ENCODE measurements at regions not wholly inside any gene's neighbourhood (a gene's known extent, or its start where the extent isn't known, plus 50 kb on each side); places are given as distances from the start of the nearest gene placed in this dataset.

- no peak for DNase-seq
- Mint-ChIP-seq H3K9me3 (peaks cover 0 to 9% (median 2%) of the 10 kb centered on the region in 7 donors), H3K4me3 (peak overlapping the region in 6 of 8 donors; percentile 42 to 71 (median 57)), H3K4me1 (peaks cover 21 to 32% (median 28%) of the 10 kb centered on the region in 3 donors), H3K27ac (peak overlapping the region in 4 of 6 donors; percentile 73 to 93 (median 81)), H3K27me3 (no peaks in the 10 kb centered on the region), H3K36me3 (peaks cover 0 to 7% of the 10 kb centered on the region in 2 donors)
- no peak for ATAC-seq (ENCODE audit: low read depth in 2 of 2)
Observed at GRCh38 chr6:26202811-26203583, 115.8 kb downstream of the HFE start.

- H3K4me3 Mint-ChIP-seq: no peak overlapping the region
- peaks cover 17 to 31% (median 25%) of the 10 kb centered on the region in 3 donors for H3K4me1 Mint-ChIP-seq
- H3K36me3 Mint-ChIP-seq: no peaks in the 10 kb centered on the region
- no peak overlapping the region for H3K27ac Mint-ChIP-seq
- ATAC-seq (ENCODE audit: low read depth in 2 of 2) (peak; percentile 56 to 61), DNase-seq (peak; percentile 82)
- H3K9me3 Mint-ChIP-seq: peaks cover 0 to 9% (median 2%) of the 10 kb centered on the region in 7 donors
- no peaks in the 10 kb centered on the region for H3K27me3 Mint-ChIP-seq
Observed at GRCh38 chr6:26204332-26205160, 117.3 kb downstream of the HFE start.

GRCh38 chr6:26205161-26205624, 118.0 kb downstream of the HFE start:
- H3K36me3 Mint-ChIP-seq: no peaks in the 10 kb centered on the region
- H3K27ac Mint-ChIP-seq: no peak overlapping the region
- peaks cover 14 to 25% (median 21%) of the 10 kb centered on the region in 3 donors for H3K4me1 Mint-ChIP-seq
- no peak overlapping the region for H3K4me3 Mint-ChIP-seq
- H3K9me3 Mint-ChIP-seq: peaks cover 0 to 9% (median 2%) of the 10 kb centered on the region in 7 donors
- peak; percentile 82 for DNase-seq
- no peaks in the 10 kb centered on the region for H3K27me3 Mint-ChIP-seq
- peak; percentile 62 to 70 for ATAC-seq (ENCODE audit: low read depth in 2 of 2)

- DNase-seq: peak; percentile 72
- Mint-ChIP-seq H3K36me3 (no peaks in the 10 kb centered on the region), H3K4me3 (no peak overlapping the region), H3K9me3 (peaks cover 0 to 9% (median 4%) of the 10 kb centered on the region in 7 donors), H3K27ac (no peak overlapping the region), H3K4me1 (peaks cover 16 to 23% (median 21%) of the 10 kb centered on the region in 3 donors), H3K27me3 (no peaks in the 10 kb centered on the region)
- ATAC-seq (ENCODE audit: low read depth in 2 of 2): peak; percentile 25 to 27
Observed at GRCh38 chr6:26205625-26206574, 118.7 kb downstream of the HFE start.

- H3K9me3 Mint-ChIP-seq: peaks cover 0 to 9% (median 2%) of the 10 kb centered on the region in 7 donors
- no peak for DNase-seq
Observed at GRCh38 chr6:26206868-26207801, 119.9 kb downstream of the HFE start.

GRCh38 chr6:26211963-26212362, 124.7 kb downstream of the HFE start:
- no peaks in the 10 kb centered on the region for H3K27me3 Mint-ChIP-seq
- H3K36me3 Mint-ChIP-seq: no peaks in the 10 kb centered on the region
- DNase-seq (no peak), ATAC-seq (ENCODE audit: low read depth in 2 of 2) (no peak)
- peaks cover 3 to 12% (median 6%) of the 10 kb centered on the region in 7 donors for H3K9me3 Mint-ChIP-seq
- no peak overlapping the region for H3K27ac Mint-ChIP-seq
- H3K4me1 Mint-ChIP-seq: peaks cover 0 to 7% (median 7%) of the 10 kb centered on the region in 3 donors
- H3K4me3 Mint-ChIP-seq: peak overlapping the region in 1 of 8 donors; percentile 66

More at GRCh38 chr6:26206868-26207801, 119.9 kb downstream of the HFE start:
- Mint-ChIP-seq H3K27ac (no peak overlapping the region), H3K4me3 (no peak overlapping the region), H3K27me3 (no peaks in the 10 kb centered on the region), H3K36me3 (no peaks in the 10 kb centered on the region), H3K4me1 (peaks cover 16 to 19% (median 19%) of the 10 kb centered on the region in 3 donors)
- ATAC-seq (ENCODE audit: low read depth in 2 of 2): no peak

GRCh38 chr6:26213334-26214075, 126.3 kb downstream of the HFE start:
- no peak for ATAC-seq (ENCODE audit: low read depth in 2 of 2)
- H3K27ac Mint-ChIP-seq: peak overlapping the region in 1 of 6 donors; percentile 39
- no peaks in the 10 kb centered on the region for H3K27me3 Mint-ChIP-seq
- peaks cover 3 to 12% (median 6%) of the 10 kb centered on the region in 7 donors for H3K9me3 Mint-ChIP-seq
- H3K4me3 Mint-ChIP-seq: peak overlapping the region in 3 of 8 donors; percentile 1 to 76 (median 70)
- no peak for DNase-seq
- H3K4me1 Mint-ChIP-seq: peaks cover 0 to 7% (median 5%) of the 10 kb centered on the region in 3 donors
- no peaks in the 10 kb centered on the region for H3K36me3 Mint-ChIP-seq

- H3K9me3 Mint-ChIP-seq: peaks cover 3 to 12% (median 6%) of the 10 kb centered on the region in 7 donors
- ATAC-seq (ENCODE audit: low read depth in 2 of 2) (no peak), DNase-seq (no peak)
- H3K4me1 Mint-ChIP-seq: peaks cover 5 to 12% (median 7%) of the 10 kb centered on the region in 3 donors
- no peaks in the 10 kb centered on the region for H3K36me3 Mint-ChIP-seq
- no peaks in the 10 kb centered on the region for H3K27me3 Mint-ChIP-seq
- peak overlapping the region in 1 of 8 donors; percentile 37 for H3K4me3 Mint-ChIP-seq
- peak overlapping the region in 1 of 6 donors; percentile 11 for H3K27ac Mint-ChIP-seq
Observed at GRCh38 chr6:26214803-26215584, 127.8 kb downstream of the HFE start.

- H3K27ac Mint-ChIP-seq: no peak overlapping the region
- H3K4me3 Mint-ChIP-seq: no peak overlapping the region
- peaks cover 4 to 16% (median 12%) of the 10 kb centered on the region in 3 donors for H3K4me1 Mint-ChIP-seq
- H3K27me3 Mint-ChIP-seq: no peaks in the 10 kb centered on the region
- no peaks in the 10 kb centered on the region for H3K36me3 Mint-ChIP-seq
- H3K9me3 Mint-ChIP-seq: peaks cover 0 to 14% (median 5%) of the 10 kb centered on the region in 7 donors
- ATAC-seq (ENCODE audit: low read depth in 2 of 2) (peak in 1 of 2 donors; percentile 19), DNase-seq (peak; percentile 54)
Observed at GRCh38 chr6:26215585-26216358, 128.5 kb downstream of the HFE start.

- no peaks in the 10 kb centered on the region for H3K27me3 Mint-ChIP-seq
- no peak overlapping the region for H3K4me3 Mint-ChIP-seq
- no peak overlapping the region for H3K27ac Mint-ChIP-seq
- H3K4me1 Mint-ChIP-seq: peaks cover 4 to 16% (median 12%) of the 10 kb centered on the region in 3 donors
- H3K36me3 Mint-ChIP-seq: no peaks in the 10 kb centered on the region
- DNase-seq (peak; percentile 90), ATAC-seq (ENCODE audit: low read depth in 2 of 2) (peak; percentile 77 to 81)
- H3K9me3 Mint-ChIP-seq: peaks cover 0 to 14% (median 5%) of the 10 kb centered on the region in 7 donors
Observed at GRCh38 chr6:26216359-26216885, 129.2 kb downstream of the HFE start.
